CD14-positive monocyte (primary cell): ENCODE measurements at regions not wholly inside any gene's neighbourhood (a gene's known extent, or its start where the extent isn't known, plus 50 kb on each side); places are given as distances from the start of the nearest gene placed in this dataset.

Experiments
- DNase-seq, 3 donors: peaks; one replicate each; pipeline ENCODE4 v3.0.0-alpha.2; 2011 to 2022
- H2AFZ ChIP-seq: 2 replicates; pipeline ENCODE4 v1.6.0; 2012; ENCODE audit warnings: mild to moderate bottlenecking, low read depth, low read length, inconsistent platforms; ENCODE audit not compliant: insufficient read depth, poor library complexity, severe bottlenecking
- H3K27ac ChIP-seq, 2 donors: 1 replicate in 1 of 2; 2 replicates in 1 of 2; pipeline ENCODE4 v1.5.1; 2012 to 2013; ENCODE audit warnings: low read length in 2 of 2, control low read depth in 1 of 2, inconsistent platforms in 1 of 2, low read depth in 1 of 2, mild to moderate bottlenecking in 1 of 2
- H3K27me3 ChIP-seq, 2 donors: one replicate each; pipeline versions ENCODE4 v1.6.0 to v1.6.1; 2011 to 2013; ENCODE audit warnings: low read length in 2 of 2; ENCODE audit not compliant: control insufficient read depth in 2 of 2, insufficient read depth in 2 of 2
- H3K36me3 ChIP-seq, 2 donors: replicated peaks in 1 of 2; 1 replicate in 1 of 2; 2 replicates in 1 of 2; pipeline versions ENCODE4 v1.5.1 to v1.6.1; 2012 to 2013; ENCODE audit warnings: low read length in 2 of 2, control low read depth in 1 of 2, inconsistent platforms in 1 of 2, mild to moderate bottlenecking in 1 of 2; ENCODE audit not compliant: insufficient read depth in 2 of 2, control insufficient read depth in 1 of 2
- H3K4me1 ChIP-seq, 2 donors: 1 replicate in 1 of 2; 2 replicates in 1 of 2; pipeline versions ENCODE4 v1.5.1 to v1.6.1; 2012 to 2013; ENCODE audit warnings: low read length in 2 of 2, control low read depth in 1 of 2, inconsistent platforms in 1 of 2, mild to moderate bottlenecking in 1 of 2, moderate library complexity in 1 of 2; ENCODE audit not compliant: insufficient read depth in 2 of 2, control insufficient read depth in 1 of 2
- H3K4me2 ChIP-seq: replicated peaks from 2 replicates; pipeline ENCODE3; 2012; ENCODE audit warnings: low read length, moderate library complexity, mild to moderate bottlenecking; ENCODE audit not compliant: poor library complexity, severe bottlenecking; ENCODE audit errors: extremely low read depth
- H3K4me3 ChIP-seq, 3 experiments: fragments of 200-600 bp in 1 of 3; sonication (generic) in 1 of 3; replicated peaks in 1 of 3; 1 replicate in 2 of 3; 2 replicates in 1 of 3; pipeline ENCODE4 v1.5.1; 2011 to 2013; ENCODE audit warnings: low read length in 3 of 3, mild to moderate bottlenecking in 3 of 3, control low read depth in 2 of 3, low read depth in 2 of 3, inconsistent platforms in 1 of 3, moderate library complexity in 1 of 3
- H3K79me2 ChIP-seq: 2 replicates; pipeline ENCODE4 v1.6.0; 2012; ENCODE audit warnings: mild to moderate bottlenecking, control low read depth, inconsistent platforms, low read length, moderate library complexity; ENCODE audit not compliant: insufficient read depth
- H3K9ac ChIP-seq: 2 replicates; pipeline ENCODE4 v1.6.0; 2017; ENCODE audit warnings: low read length, mild to moderate bottlenecking; ENCODE audit not compliant: insufficient read depth, poor library complexity, severe bottlenecking
- H3K9me3 ChIP-seq, 2 donors: replicated peaks in 1 of 2; 1 replicate in 1 of 2; 2 replicates in 1 of 2; pipeline versions ENCODE4 v1.5.1 to v1.6.1; 2012 to 2013; ENCODE audit warnings: low read length in 2 of 2, control low read depth in 1 of 2; ENCODE audit not compliant: control insufficient read depth in 1 of 2, insufficient read depth in 1 of 2
- H4K20me1 ChIP-seq: 2 replicates; pipeline ENCODE4 v1.6.0; 2012; ENCODE audit warnings: mild to moderate bottlenecking, low read length, control low read depth, moderate library complexity; ENCODE audit not compliant: insufficient read depth
- H3K27ac Mint-ChIP-seq, 7 donors: one replicate each; pipeline ENCODE4 v1.8.0; 2020; ENCODE audit warnings: mild to moderate bottlenecking in 7 of 7, mixed read lengths in 7 of 7, moderate library complexity in 6 of 7, inconsistent platforms in 2 of 7
- H3K27me3 Mint-ChIP-seq, 3 donors: one replicate each; pipeline ENCODE4 v1.8.0; 2021 to 2022; ENCODE audit warnings: low read depth in 3 of 3, mild to moderate bottlenecking in 3 of 3, mixed read lengths in 3 of 3, moderate library complexity in 3 of 3, inconsistent platforms in 1 of 3
- H3K36me3 Mint-ChIP-seq, 2 donors: one replicate each; pipeline ENCODE4 v1.8.0; 2020; ENCODE audit warnings: mixed read lengths in 2 of 2, inconsistent platforms in 1 of 2, mild to moderate bottlenecking in 1 of 2
- H3K4me1 Mint-ChIP-seq: one replicate; pipeline ENCODE4 v1.8.0; 2020; ENCODE audit warnings: mild to moderate bottlenecking, mixed read lengths
- H3K4me3 Mint-ChIP-seq, 2 donors: one replicate each; pipeline ENCODE4 v1.8.0; 2020; ENCODE audit warnings: mild to moderate bottlenecking in 2 of 2, mixed read lengths in 2 of 2, moderate library complexity in 1 of 2
- H3K9me3 Mint-ChIP-seq, 7 donors: one replicate each; pipeline ENCODE4 v1.8.0; 2020 to 2022; ENCODE audit warnings: mixed read lengths in 7 of 7, mild to moderate bottlenecking in 6 of 7, moderate library complexity in 6 of 7, inconsistent platforms in 2 of 7
- CTCF ChIP-seq: fragments of 200-600 bp; IDR thresholded peaks from one replicate; pipeline ENCODE4 v1.8.0; 2022; ENCODE audit warnings: antibody characterized with exemption, mild to moderate bottlenecking
- WGBS: methylation state at CpG from one replicate; pipeline ENCODE4 v1.1.5; 2013; ENCODE audit warnings: missing lambda C conversion rate; ENCODE audit not compliant: insufficient coverage; 5-methylcytosine and 5-hydroxymethylcytosine counted together
- intact Hi-C, 2 donors: fragments of 100-400 bp; cut with micrococcal nuclease; formaldehyde crosslinking; loops; one replicate each; pipeline versions ENCODE4 v1.15.0 to v1.15.1; 2023

GRCh38 chrX:38746102-38746501 is 55.2 kb upstream of the MID1IP1 start:
- no peaks in the 10 kb centered on the region for H3K4me1 ChIP-seq
- H3K36me3 ChIP-seq = no peaks in the 10 kb centered on the region
- H3K4me2 ChIP-seq = no peak overlapping the region
- intact Hi-C loops = no loop called here
- TF ChIP-seq CTCF = no peak
- WGBS = no CpG with 5 or more reads among the region's 3 CpGs
- no peak overlapping the region for H3K27ac ChIP-seq
- no peaks in the 10 kb centered on the region for H4K20me1 ChIP-seq
- no peak overlapping the region for H3K4me3 ChIP-seq
- no peaks in the 10 kb centered on the region for H3K9me3 ChIP-seq
- no peak overlapping the region for H3K9ac ChIP-seq
- no peak for DNase-seq
- Mint-ChIP-seq H3K4me1 (peaks cover 2% of the 10 kb centered on the region), H3K4me3 (no peak overlapping the region), H3K27ac (no peak overlapping the region), H3K9me3 (peaks cover 0 to 8% (median 0%) of the 10 kb centered on the region in 7 donors), H3K27me3 (peaks cover 0 to 2% (median 0%) of the 10 kb centered on the region in 3 donors), H3K36me3 (no peaks in the 10 kb centered on the region)
- no peaks in the 10 kb centered on the region for H3K79me2 ChIP-seq
- H3K27me3 ChIP-seq = no peaks in the 10 kb centered on the region
- H2AFZ ChIP-seq = no peak overlapping the region

- Histone ChIP-seq H3K9ac (no peak overlapping the region), H3K79me2 (no peaks in the 10 kb centered on the region), H4K20me1 (no peaks in the 10 kb centered on the region), H3K27me3 (no peaks in the 10 kb centered on the region), H3K4me3 (no peak overlapping the region), H3K27ac (no peak overlapping the region), H3K36me3 (no peaks in the 10 kb centered on the region), H3K9me3 (no peaks in the 10 kb centered on the region), H3K4me2 (no peak overlapping the region), H3K4me1 (no peaks in the 10 kb centered on the region), H2AFZ (no peak overlapping the region)
- no peak for DNase-seq
- no peak for TF ChIP-seq CTCF
- Mint-ChIP-seq H3K27ac (no peak overlapping the region), H3K4me1 (peaks cover 2% of the 10 kb centered on the region), H3K4me3 (no peak overlapping the region), H3K9me3 (peaks cover 0 to 5% (median 0%) of the 10 kb centered on the region in 7 donors), H3K36me3 (no peaks in the 10 kb centered on the region), H3K27me3 (peaks cover 0 to 1% (median 0%) of the 10 kb centered on the region in 3 donors)
- intact Hi-C loops = loop anchor here (5.0 to 10.0 kb wide), 2 partner anchors 402 to 404 kb away; no protein-coding TSS in a partner anchor
- no CpG with 5 or more reads among the region's 1 CpG for WGBS
These were observed 50.7 kb upstream of the MID1IP1 start for GRCh38 chrX:38750551-38750950.
